Thyroid gland (tissue), 4 donors: ENCODE measurements at regions not wholly inside any gene's neighbourhood (a gene's known extent, or its start where the extent isn't known, plus 50 kb on each side); places are given as distances from the start of the nearest gene placed in this dataset.

Experiments
- CTCF ChIP-seq, 6 experiments: fragments of 200-600 bp in 3 of 6; fragments of 450-650 bp in 3 of 6; sonication (generic) in 3 of 6; IDR thresholded peaks; one replicate each; pipeline ENCODE4 v1.5.1; 2016 to 2019; ENCODE audit warnings: antibody characterized with exemption in 6 of 6, mild to moderate bottlenecking in 2 of 6, inconsistent platforms in 1 of 6, moderate library complexity in 1 of 6
- POLR2A ChIP-seq, 2 donors: fragments of 450-650 bp; IDR thresholded peaks; one replicate each; pipeline ENCODE4 v1.6.1; 2017; ENCODE audit warnings: antibody characterized with exemption in 2 of 2, mild to moderate bottlenecking in 2 of 2, moderate library complexity in 1 of 2

DNA sequence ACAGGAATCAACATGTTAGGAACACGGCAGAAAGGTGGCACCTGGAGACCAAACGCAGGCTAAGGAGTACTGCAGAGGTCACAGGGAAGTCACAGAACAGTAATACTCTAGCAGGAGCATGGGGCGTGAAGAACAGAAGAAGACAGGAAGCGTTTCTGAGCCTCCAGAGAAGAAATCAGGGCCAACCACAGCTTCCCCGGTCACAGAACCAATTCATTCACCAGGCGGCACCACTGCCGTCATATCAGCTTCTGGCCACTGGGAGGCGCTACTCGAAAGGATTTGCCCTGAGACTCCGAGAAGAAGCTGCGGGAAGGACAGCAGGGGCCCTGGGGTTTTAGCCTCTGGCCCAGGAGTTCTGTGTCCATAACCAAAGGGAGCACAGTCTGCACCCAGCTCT is 78.0 kb upstream of the DRD5 start:
- TF ChIP-seq CTCF (IDR thresholded peaks at IDR 0.05) (peak; percentile 41 to 65 (median 47)), POLR2A (IDR thresholded peaks at IDR 0.05) (no peak)
